Ishikawa (cell line): ENCODE measurements at regions not wholly inside any gene's neighbourhood (a gene's known extent, or its start where the extent isn't known, plus 50 kb on each side); places are given as distances from the start of the nearest gene placed in this dataset.
A peak's percentile ranks its signal among the peaks of the same experiment; 100 is the strongest.

Source experiments
- CEBPB ChIP-seq: IDR thresholded peaks from 2 replicates; pipeline ENCODE4 v1.6.1; 2012
- CREB1 ChIP-seq: IDR thresholded peaks from 2 replicates; pipeline ENCODE4 v1.6.1; 2012; ENCODE audit warnings: low read depth
- EGR1 ChIP-seq: IDR thresholded peaks from 2 replicates; pipeline ENCODE4 v1.6.1; 2012
- EP300 ChIP-seq: IDR thresholded peaks from 2 replicates; pipeline ENCODE4 v1.6.1; 2012; ENCODE audit warnings: borderline replicate concordance
- FOXM1 ChIP-seq: IDR thresholded peaks from 2 replicates; pipeline ENCODE4 v1.6.1; 2012; ENCODE audit warnings: low read depth, borderline replicate concordance
- MAX ChIP-seq: IDR thresholded peaks from 2 replicates; pipeline ENCODE4 v1.6.1; 2012
- NFIC ChIP-seq: IDR thresholded peaks from 2 replicates; pipeline ENCODE4 v1.6.1; 2012
- RAD21 ChIP-seq: IDR thresholded peaks from 2 replicates; pipeline ENCODE4 v1.6.1; 2012; ENCODE audit warnings: low read depth
- REST ChIP-seq: IDR thresholded peaks from 2 replicates; pipeline ENCODE4 v1.6.1; 2012; ENCODE audit warnings: low read depth, mild to moderate bottlenecking
- TAF1 ChIP-seq: IDR thresholded peaks from 2 replicates; pipeline ENCODE4 v1.6.1; 2012; ENCODE audit warnings: low read depth, mild to moderate bottlenecking
- TCF12 ChIP-seq: IDR thresholded peaks from 2 replicates; pipeline ENCODE4 v1.6.1; 2012; ENCODE audit warnings: low read depth
- TEAD4 ChIP-seq: IDR thresholded peaks from 2 replicates; pipeline ENCODE4 v1.6.1; 2012
- USF1 ChIP-seq: IDR thresholded peaks from 2 replicates; pipeline ENCODE4 v1.6.1; 2012
- YY1 ChIP-seq: IDR thresholded peaks from 2 replicates; pipeline ENCODE4 v1.6.1; 2012; ENCODE audit warnings: low read depth
- ZBTB7A ChIP-seq: IDR thresholded peaks from 2 replicates; pipeline ENCODE4 v1.6.1; 2012; ENCODE audit warnings: low read depth

- TF ChIP-seq EP300 (peak; percentile 90), TEAD4 (peak; percentile 100), TAF1 (peak; percentile 35; the same call in 1 of the 2 replicates), RAD21 (peak; percentile 30; the same call in 1 of the 2 replicates), REST (no peak), MAX (peak; percentile 85), CREB1 (no peak; the same call in 1 of the 2 replicates), YY1 (peak; percentile 68; the same call in 1 of the 2 replicates), ZBTB7A (no peak), USF1 (peak; percentile 95), FOXM1 (peak; percentile 76), CEBPB (peak; percentile 83), EGR1 (no peak), NFIC (peak; percentile 88), TCF12 (peak; percentile 88)
Observed at GRCh38 chr2:240255811-240256703, 115.6 kb upstream of the OTOS start.

GRCh38 chr2:240256704-240257637 lies 116.5 kb upstream of the OTOS start:
- no peak for TF ChIP-seq ZBTB7A
- no peak for TF ChIP-seq TCF12
- TF ChIP-seq REST, result no peak
- no peak for TF ChIP-seq CEBPB
- no peak for TF ChIP-seq CREB1
- TF ChIP-seq YY1, result no peak
- no peak for TF ChIP-seq MAX
- no peak for TF ChIP-seq RAD21
- no peak for TF ChIP-seq USF1
- TF ChIP-seq TEAD4, result no peak
- TF ChIP-seq FOXM1, result no peak
- no peak for TF ChIP-seq NFIC

GRCh38 chr2:240257940-240258580 lies 117.6 kb upstream of the OTOS start:
- TF ChIP-seq TCF12 (no peak), REST (no peak), TAF1 (no peak), EGR1 (no peak), ZBTB7A (no peak), NFIC (no peak), RAD21 (no peak), FOXM1 (no peak), CEBPB (no peak), EP300 (no peak), CREB1 (no peak), MAX (no peak), TEAD4 (no peak), YY1 (no peak), USF1 (no peak)
